Trophoblast cell (in vitro differentiated cells and primary cell): ENCODE measurements at regions not wholly inside any gene's neighbourhood (a gene's known extent, or its start where the extent isn't known, plus 50 kb on each side); places are given as distances from the start of the nearest gene placed in this dataset.

ENCODE experiments used
- DNase-seq, 2 donors: peaks; one replicate each; pipeline ENCODE4 v3.0.0-alpha.2; 2016
- H2AFZ ChIP-seq: 2 replicates; pipeline ENCODE4 v1.6.1; 2013; ENCODE audit warnings: low read length, moderate library complexity, mild to moderate bottlenecking; ENCODE audit not compliant: insufficient read depth, poor library complexity
- H2AK5ac ChIP-seq: 2 replicates; pipeline ENCODE4 v1.6.1; 2013; ENCODE audit warnings: mild to moderate bottlenecking, low read length
- H2BK120ac ChIP-seq: 2 replicates; pipeline ENCODE4 v1.6.1; 2013; ENCODE audit warnings: low read length, mild to moderate bottlenecking, moderate library complexity; ENCODE audit not compliant: insufficient read depth, poor library complexity
- H2BK12ac ChIP-seq: 2 replicates; pipeline ENCODE4 v1.6.1; 2013; ENCODE audit warnings: mild to moderate bottlenecking, low read length, moderate library complexity
- H2BK5ac ChIP-seq: 2 replicates; pipeline ENCODE4 v1.6.1; 2013; ENCODE audit warnings: low read length, low read depth, moderate library complexity, mild to moderate bottlenecking; ENCODE audit not compliant: poor library complexity
- H3K14ac ChIP-seq: 2 replicates; pipeline ENCODE4 v1.6.1; 2013; ENCODE audit warnings: mild to moderate bottlenecking, low read length
- H3K18ac ChIP-seq: 2 replicates; pipeline ENCODE4 v1.6.1; 2013; ENCODE audit warnings: mild to moderate bottlenecking, low read length
- H3K23ac ChIP-seq: 2 replicates; pipeline ENCODE4 v1.6.1; 2013; ENCODE audit warnings: low read length
- H3K27ac ChIP-seq: 2 replicates; pipeline ENCODE4 v1.5.1; 2013; ENCODE audit warnings: low read depth, mild to moderate bottlenecking, inconsistent platforms, low read length, moderate library complexity
- H3K27me3 ChIP-seq: 2 replicates; pipeline ENCODE4 v1.6.1; 2013; ENCODE audit warnings: inconsistent platforms, mild to moderate bottlenecking, low read length, moderate library complexity; ENCODE audit not compliant: insufficient read depth
- H3K36me3 ChIP-seq, 2 experiments: 1 replicate in 1 of 2; 2 replicates in 1 of 2; pipeline ENCODE4 v1.6.1; 2013; ENCODE audit warnings: low read length in 2 of 2, mild to moderate bottlenecking in 2 of 2, moderate library complexity in 1 of 2; ENCODE audit not compliant: insufficient read depth in 2 of 2, control insufficient read depth in 1 of 2
- H3K4ac ChIP-seq: 2 replicates; pipeline ENCODE4 v1.6.1; 2013; ENCODE audit warnings: low read depth, mild to moderate bottlenecking, low read length, moderate library complexity
- H3K4me1 ChIP-seq, 2 experiments: 1 replicate in 1 of 2; 2 replicates in 1 of 2; pipeline ENCODE4 v1.6.1; 2013; ENCODE audit warnings: low read length in 2 of 2, mild to moderate bottlenecking in 2 of 2, moderate library complexity in 1 of 2; ENCODE audit not compliant: insufficient read depth in 2 of 2, control insufficient read depth in 1 of 2
- H3K4me2 ChIP-seq: 2 replicates; pipeline ENCODE4 v1.6.1; 2013; ENCODE audit warnings: inconsistent platforms, mild to moderate bottlenecking, low read length, moderate library complexity
- H3K4me3 ChIP-seq: 2 replicates; pipeline ENCODE4 v1.5.1; 2013; ENCODE audit warnings: mild to moderate bottlenecking, low read depth, low read length, inconsistent platforms
- H3K79me1 ChIP-seq: one replicate; pipeline ENCODE4 v1.6.1; 2013; ENCODE audit warnings: low read length
- H3K79me2 ChIP-seq: 2 replicates; pipeline ENCODE4 v1.6.1; 2013; ENCODE audit warnings: low read length, mild to moderate bottlenecking; ENCODE audit not compliant: control insufficient read depth, insufficient read depth, poor library complexity
- H3K9ac ChIP-seq: 2 replicates; pipeline ENCODE4 v1.6.1; 2013; ENCODE audit warnings: mild to moderate bottlenecking, low read length
- H3K9me3 ChIP-seq: 2 replicates; pipeline ENCODE4 v1.6.1; 2013; ENCODE audit warnings: low read depth, mild to moderate bottlenecking, control low read depth, inconsistent platforms, low read length; ENCODE audit not compliant: insufficient read depth
- H4K12ac ChIP-seq: 2 replicates; pipeline ENCODE4 v1.6.1; 2013; ENCODE audit warnings: low read depth, mild to moderate bottlenecking, low read length, moderate library complexity
- H4K8ac ChIP-seq: 2 replicates; pipeline ENCODE4 v1.6.1; 2013; ENCODE audit warnings: low read depth, mild to moderate bottlenecking, low read length, moderate library complexity
- H4K91ac ChIP-seq: one replicate; pipeline ENCODE4 v1.6.1; 2013; ENCODE audit warnings: low read depth, mild to moderate bottlenecking, low read length, moderate library complexity
- WGBS: extraction: QIAGEN DNeasy Blood & Tissue Kit; methylation state at CpG from one replicate; pipeline ENCODE4 v1.1.7; 2013; ENCODE audit warnings: missing lambda C conversion rate; ENCODE audit not compliant: insufficient read length, insufficient coverage; ENCODE audit errors: extremely low coverage; 5-methylcytosine and 5-hydroxymethylcytosine counted together

DNA sequence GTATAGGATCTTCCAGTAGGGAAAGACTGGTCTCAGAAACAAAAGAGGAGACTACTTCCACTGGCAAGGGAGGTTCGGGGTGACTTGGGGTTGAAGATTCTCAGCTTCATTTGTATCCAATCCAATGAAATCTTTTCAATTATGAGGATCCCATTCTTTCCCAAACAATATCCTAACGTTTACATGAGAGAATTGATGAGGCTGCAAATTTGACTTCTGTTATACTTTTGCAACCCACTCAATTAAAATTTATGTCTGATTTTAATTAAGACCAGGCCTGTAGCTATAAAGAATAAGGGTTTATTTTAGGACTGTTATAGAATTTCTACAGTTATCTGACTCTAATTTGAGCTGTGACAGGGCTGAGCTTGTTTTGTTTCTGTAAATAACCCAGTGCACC, 251.5 kb downstream of the ANKRD7 start:
- Histone ChIP-seq H2BK12ac (no peak overlapping the region), H4K91ac (no peak overlapping the region), H3K79me1 (no peaks in the 10 kb centered on the region), H2BK120ac (no peak overlapping the region), H4K12ac (no peak overlapping the region), H3K79me2 (no peaks in the 10 kb centered on the region), H3K36me3 (no peaks in the 10 kb centered on the region), H3K27ac (no peak overlapping the region), H3K23ac (no peak overlapping the region), H3K14ac (no peak overlapping the region), H3K9me3 (peaks cover under 1% of the 10 kb centered on the region), H3K27me3 (no peaks in the 10 kb centered on the region), H3K4ac (no peak overlapping the region), H3K9ac (no peak overlapping the region), H3K4me1 (no peaks in the 10 kb centered on the region), H2AK5ac (no peak overlapping the region), H3K4me3 (no peak overlapping the region), H3K18ac (no peak overlapping the region), H2AFZ (no peak overlapping the region), H3K4me2 (no peak overlapping the region), H2BK5ac (no peak overlapping the region), H4K8ac (no peak overlapping the region)
- no CpG with 5 or more reads among the region's 2 CpGs for WGBS
- no peak for DNase-seq

DNA sequence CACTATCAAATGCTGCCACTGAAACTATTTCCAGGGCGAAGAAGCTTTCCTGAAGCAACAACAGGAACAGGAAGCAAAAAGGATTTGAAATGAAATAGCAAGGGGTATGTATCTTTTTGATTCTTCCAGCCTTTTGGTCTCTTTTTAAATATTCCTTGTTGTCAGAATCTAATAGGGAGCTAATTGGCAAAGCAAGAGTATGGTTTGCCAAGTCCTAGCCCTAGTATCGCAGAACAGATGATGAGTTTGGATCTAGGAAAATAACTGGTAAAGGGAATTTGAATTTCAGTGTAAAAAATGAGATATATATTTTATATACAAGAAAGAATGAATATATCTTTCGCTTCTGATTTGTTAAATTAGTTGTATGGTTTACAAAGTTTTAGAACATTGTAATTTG, 252.5 kb downstream of the ANKRD7 start:
- no peak overlapping the region for H4K12ac ChIP-seq
- H3K14ac ChIP-seq = no peak overlapping the region
- no peaks in the 10 kb centered on the region for H3K4me1 ChIP-seq
- DNase-seq = no peak
- H4K8ac ChIP-seq = no peak overlapping the region
- H3K9ac ChIP-seq = no peak overlapping the region
- no peak overlapping the region for H3K27ac ChIP-seq
- H3K4me3 ChIP-seq = no peak overlapping the region
- H3K36me3 ChIP-seq = no peaks in the 10 kb centered on the region
- no peaks in the 10 kb centered on the region for H3K79me1 ChIP-seq
- no peaks in the 10 kb centered on the region for H3K79me2 ChIP-seq
- H2BK120ac ChIP-seq = no peak overlapping the region
- no peak overlapping the region for H2BK12ac ChIP-seq
- H3K27me3 ChIP-seq = no peaks in the 10 kb centered on the region
- H3K4ac ChIP-seq = no peak overlapping the region
- no CpG with 5 or more reads among the region's 3 CpGs for WGBS
- H3K23ac ChIP-seq = no peak overlapping the region
- H4K91ac ChIP-seq = no peak overlapping the region
- H2BK5ac ChIP-seq = no peak overlapping the region
- no peak overlapping the region for H3K18ac ChIP-seq
- no peak overlapping the region for H2AK5ac ChIP-seq
- no peak overlapping the region for H3K4me2 ChIP-seq
- H3K9me3 ChIP-seq = peaks cover 7% of the 10 kb centered on the region
- H2AFZ ChIP-seq = no peak overlapping the region

DNA sequence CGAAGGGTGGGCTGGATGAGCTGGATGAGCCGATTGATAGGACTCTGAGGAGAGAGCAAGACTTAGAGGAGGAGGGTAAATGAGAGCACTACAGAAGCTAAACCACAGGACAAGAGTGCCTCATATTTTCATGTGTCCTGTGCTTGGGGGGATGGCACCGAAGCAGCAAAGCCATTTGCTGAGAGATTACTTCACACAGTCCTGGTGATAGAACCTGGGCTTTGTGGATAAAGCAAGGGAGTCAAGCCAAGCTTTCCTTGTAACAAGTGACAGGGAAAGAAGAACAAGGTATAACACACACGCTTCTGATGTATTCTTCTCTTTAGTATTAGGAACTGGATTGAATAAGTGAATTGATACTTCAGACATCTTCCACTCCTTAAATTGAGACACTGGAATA, 253.7 kb downstream of the ANKRD7 start:
- H4K12ac ChIP-seq = no peak overlapping the region

DNA sequence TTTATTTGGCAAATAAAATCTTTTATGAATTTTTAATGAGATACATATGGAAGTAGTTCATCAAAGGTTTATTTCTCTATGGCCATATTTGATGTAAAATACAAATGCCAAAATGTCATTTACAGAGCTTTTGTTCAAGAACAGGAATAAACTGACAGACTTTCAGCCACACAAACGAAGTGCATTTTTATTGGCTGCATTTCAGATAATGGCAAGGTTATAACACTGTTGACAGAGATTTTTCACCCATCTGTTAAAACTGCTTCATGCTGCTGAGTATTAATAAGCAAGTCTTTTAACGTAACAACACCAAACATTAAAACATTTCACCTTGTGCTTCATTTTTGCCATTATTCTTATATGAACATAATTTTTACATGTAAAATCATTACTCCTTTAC, 254.4 kb downstream of the ANKRD7 start:
- Histone ChIP-seq H3K36me3 (no peaks in the 10 kb centered on the region), H2AFZ (no peak overlapping the region), H3K18ac (no peak overlapping the region), H3K79me2 (no peaks in the 10 kb centered on the region), H3K9me3 (peaks cover 7% of the 10 kb centered on the region), H3K23ac (no peak overlapping the region), H4K91ac (no peak overlapping the region), H3K4me2 (no peak overlapping the region), H2BK120ac (no peak overlapping the region), H3K27ac (no peak overlapping the region), H3K4me1 (no peaks in the 10 kb centered on the region), H2BK12ac (no peak overlapping the region), H3K4me3 (no peak overlapping the region), H3K4ac (no peak overlapping the region), H2BK5ac (no peak overlapping the region), H3K14ac (no peak overlapping the region), H3K9ac (no peak overlapping the region), H4K8ac (no peak overlapping the region), H2AK5ac (no peak overlapping the region), H3K27me3 (no peaks in the 10 kb centered on the region), H3K79me1 (no peaks in the 10 kb centered on the region), H4K12ac (no peak overlapping the region)
- WGBS = no CpG with 5 or more reads among the region's 2 CpGs
- no peak for DNase-seq

More for the DNA sequence above, 253.7 kb downstream of the ANKRD7 start:
- no peak overlapping the region for H3K4ac ChIP-seq
- H3K27me3 ChIP-seq = no peaks in the 10 kb centered on the region
- H3K4me1 ChIP-seq = no peaks in the 10 kb centered on the region
- DNase-seq = no peak
- no peaks in the 10 kb centered on the region for H3K36me3 ChIP-seq
- H3K4me2 ChIP-seq = no peak overlapping the region
- no CpG with 5 or more reads among the region's 4 CpGs for WGBS
- no peak overlapping the region for H3K27ac ChIP-seq
- no peak overlapping the region for H3K23ac ChIP-seq
- H4K91ac ChIP-seq = no peak overlapping the region
- no peak overlapping the region for H3K14ac ChIP-seq
- H2BK120ac ChIP-seq = no peak overlapping the region
- no peak overlapping the region for H3K4me3 ChIP-seq
- no peak overlapping the region for H3K9ac ChIP-seq
- H3K79me1 ChIP-seq = no peaks in the 10 kb centered on the region
- no peak overlapping the region for H3K18ac ChIP-seq
- no peak overlapping the region for H4K8ac ChIP-seq
- no peak overlapping the region for H2BK5ac ChIP-seq
- H2AK5ac ChIP-seq = no peak overlapping the region
- no peak overlapping the region for H2BK12ac ChIP-seq
- no peak overlapping the region for H2AFZ ChIP-seq
- H3K9me3 ChIP-seq = peaks cover 7% of the 10 kb centered on the region
- H3K79me2 ChIP-seq = no peaks in the 10 kb centered on the region
